Heart left ventricle (tissue), 16 donors: ENCODE measurements at regions not wholly inside any gene's neighbourhood (a gene's known extent, or its start where the extent isn't known, plus 50 kb on each side); places are given as distances from the start of the nearest gene placed in this dataset.

ENCODE experiments used
- ATAC-seq, 4 donors: fragments of 200-7000 bp; cut with Tn5 transposase; one replicate each; pipeline ENCODE4 v1.9.1; 2020 to 2022; ENCODE audit warnings: moderate library complexity in 4 of 4, mild to moderate bottlenecking in 3 of 4, moderate number of reproducible peaks in 1 of 4
- DNase-seq, 5 donors: peaks; one replicate each; pipeline ENCODE4 v3.0.0-alpha.2; 2020
- H3K27ac ChIP-seq, 12 donors: fragments of 200-600 bp; sonication (generic) in 4 of 12; one replicate each; pipeline versions ENCODE4 v1.5.0 to v1.8.0; 2016 to 2022; ENCODE audit warnings: mild to moderate bottlenecking in 2 of 12
- H3K27me3 ChIP-seq, 9 donors: fragments of 200-600 bp; sonication (generic) in 2 of 9; one replicate each; pipeline versions ENCODE4 v1.5.1 to v1.8.0; 2016 to 2022; ENCODE audit warnings: mild to moderate bottlenecking in 3 of 9
- H3K36me3 ChIP-seq, 9 donors: fragments of 200-600 bp; sonication (generic) in 2 of 9; one replicate each; pipeline versions ENCODE4 v1.5.0 to v1.8.0; 2018 to 2022; ENCODE audit warnings: mild to moderate bottlenecking in 2 of 9
- H3K4me1 ChIP-seq, 12 donors: fragments of 200-600 bp; sonication (generic) in 4 of 12; one replicate each; pipeline versions ENCODE4 v1.5.0 to v1.8.0; 2016 to 2022; ENCODE audit warnings: mild to moderate bottlenecking in 3 of 12
- H3K4me3 ChIP-seq, 12 donors: fragments of 200-600 bp; sonication (generic) in 4 of 12; one replicate each; pipeline versions ENCODE4 v1.5.0 to v1.8.0; 2017 to 2022; ENCODE audit warnings: mild to moderate bottlenecking in 9 of 12, moderate library complexity in 4 of 12
- H3K9me3 ChIP-seq, 12 donors: fragments of 200-600 bp; sonication (generic) in 4 of 12; one replicate each; pipeline versions ENCODE4 v1.5.0 to v1.8.0; 2016 to 2022; ENCODE audit warnings: mild to moderate bottlenecking in 1 of 12
- CTCF ChIP-seq, 12 donors: fragments of 200-600 bp; sonication (generic) in 4 of 12; IDR thresholded peaks; one replicate each; pipeline versions ENCODE4 v1.5.0 to v1.8.0; 2018 to 2022; ENCODE audit warnings: antibody characterized with exemption in 12 of 12, mild to moderate bottlenecking in 5 of 12
- POLR2A ChIP-seq, 2 donors: fragments of 450-650 bp; IDR thresholded peaks; one replicate each; pipeline ENCODE4 v1.6.1; 2017; ENCODE audit warnings: antibody characterized with exemption in 2 of 2, mild to moderate bottlenecking in 2 of 2, moderate library complexity in 2 of 2
- WGBS, 4 donors: extraction: QIAGEN DNeasy Blood & Tissue Kit in 2 of 4; methylation state at CpG; one replicate each; pipeline versions ENCODE4 v1.1.5 to v1.1.7; 2013 to 2018; 5-methylcytosine and 5-hydroxymethylcytosine counted together
- intact Hi-C, 10 donors: fragments of 100-400 bp; cut with DNase I; formaldehyde crosslinking; loops; one replicate each; pipeline versions ENCODE4 v1.11.1 to v1.14.2; 2022
- donor health status: ischemic (EF 13 %, LVEDD 7.1; RV severe dilation, severe dysfunction).
- donor health status: healthy with polysubstance abuse.
- donor health status: DM: no; HTN: yes; CAD: no.
- donor health status: DM: no; HTN: no; CAD: no.
- donor health status: ischemic (EF 25% LVEDD 6.9; RV normal size, moderate dysfunction).
- donor health status: ischemic (EF 25% LVEDD 5.7; RV mildly dilated, moderate dysfunction).
- donor health status: healthy.
- donor health status: DM: yes; HTN: yes; CAD: no.
- donor health status: ischemic (EF 35%, LVEDD 5.7; RV mildly dilated, moderate dysfunction).
- donor health status: nonischemic (EF 11% LVEDD 7.7; RV severe dilation, severe dysfunction).
- donor health status: DM: yes; HTN: yes; CAD: no.
- donor health status: PGD.
- donor health status: ischemic (EF 29% LVEDD 5.4; RV normal size, mild dysfunction).
- donor health status: nonischemic (EF 23%, LVEDD 6.1; RV moderate dilation, normal function).

DNA sequence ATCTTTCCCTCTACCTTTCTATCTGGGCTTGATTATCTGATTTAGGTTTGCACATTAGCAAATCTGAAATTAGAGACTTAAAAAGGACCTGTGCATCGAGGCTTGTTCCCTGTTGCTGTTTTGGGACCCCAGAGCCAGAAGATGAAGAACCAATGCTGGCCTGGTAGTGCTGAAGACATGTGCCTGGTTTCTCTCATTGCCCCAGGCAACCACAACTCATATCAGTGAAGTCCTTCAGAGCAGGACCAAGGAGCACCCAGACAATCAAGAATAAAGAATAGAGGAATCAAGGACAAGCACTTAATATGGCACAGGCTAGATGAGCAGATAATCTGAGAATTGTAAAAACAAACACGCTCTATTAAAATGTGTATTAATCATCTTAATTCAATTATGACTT is 362.7 kb downstream of the DMRTA1 start:
- no peak for DNase-seq
- intact Hi-C loops, result no loop called here
- Histone ChIP-seq H3K9me3 (peaks cover 0 to 5% (median 0%) of the 10 kb centered on the region in 12 donors), H3K4me3 (no peak overlapping the region), H3K4me1 (no peaks in the 10 kb centered on the region), H3K27me3 (no peaks in the 10 kb centered on the region), H3K27ac (no peak overlapping the region), H3K36me3 (no peaks in the 10 kb centered on the region)
- WGBS, 4 donors, result 51 to 68% (median 54%) methylated on average over 2 of the region's 2 CpGs
- no peak for ATAC-seq
- TF ChIP-seq CTCF (IDR thresholded peaks at IDR 0.05) (no peak), POLR2A (IDR thresholded peaks at IDR 0.05) (no peak)

DNA sequence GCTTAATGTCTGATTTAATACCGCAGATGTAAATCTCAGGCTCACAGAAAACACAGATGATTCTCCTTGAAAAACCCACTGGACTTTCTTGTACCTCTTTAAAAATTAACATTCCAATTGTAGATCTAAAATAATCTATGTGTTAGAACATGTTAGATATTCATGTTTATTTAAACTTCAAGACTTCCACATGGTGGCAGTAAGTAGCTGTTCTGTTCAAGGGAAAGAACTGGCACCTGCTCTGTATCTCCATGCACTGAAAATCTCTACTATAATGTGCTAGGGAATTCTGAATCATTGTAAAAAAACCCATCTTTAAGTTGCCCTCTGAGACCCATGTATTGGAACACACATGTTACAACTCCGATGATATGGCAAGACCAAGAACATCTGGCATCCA is 366.9 kb downstream of the DMRTA1 start:
- H3K27ac ChIP-seq, result no peak overlapping the region
- WGBS, 4 donors, result 80 to 89% (median 88%) methylated on average over 2 of the region's 2 CpGs
- no peak for ATAC-seq
- no peak for TF ChIP-seq POLR2A (IDR thresholded peaks at IDR 0.05)
- TF ChIP-seq CTCF (IDR thresholded peaks at IDR 0.05), result peak in 2 of 12 donors; percentile 8 to 15
- H3K4me3 ChIP-seq, result no peak overlapping the region
- intact Hi-C loops, result no loop called here
- no peaks in the 10 kb centered on the region for H3K9me3 ChIP-seq
- H3K4me1 ChIP-seq, result no peaks in the 10 kb centered on the region
- H3K36me3 ChIP-seq, result no peaks in the 10 kb centered on the region
- no peak for DNase-seq
- H3K27me3 ChIP-seq, result no peaks in the 10 kb centered on the region

GRCh38 chr9:22815246-22815645 is 368.6 kb downstream of the DMRTA1 start:
- ATAC-seq, result no peak
- no peaks in the 10 kb centered on the region for H3K27me3 ChIP-seq
- WGBS, 4 donors, result 42 to 52% (median 49%) methylated on average over 3 of the region's 3 CpGs
- H3K4me3 ChIP-seq, result no peak overlapping the region
- no peaks in the 10 kb centered on the region for H3K4me1 ChIP-seq
- H3K27ac ChIP-seq, result no peak overlapping the region
- intact Hi-C loops, result no loop called here
- TF ChIP-seq CTCF (IDR thresholded peaks at IDR 0.05) (no peak), POLR2A (IDR thresholded peaks at IDR 0.05) (no peak)
- no peak for DNase-seq
- H3K36me3 ChIP-seq, result no peaks in the 10 kb centered on the region
- no peaks in the 10 kb centered on the region for H3K9me3 ChIP-seq

DNA sequence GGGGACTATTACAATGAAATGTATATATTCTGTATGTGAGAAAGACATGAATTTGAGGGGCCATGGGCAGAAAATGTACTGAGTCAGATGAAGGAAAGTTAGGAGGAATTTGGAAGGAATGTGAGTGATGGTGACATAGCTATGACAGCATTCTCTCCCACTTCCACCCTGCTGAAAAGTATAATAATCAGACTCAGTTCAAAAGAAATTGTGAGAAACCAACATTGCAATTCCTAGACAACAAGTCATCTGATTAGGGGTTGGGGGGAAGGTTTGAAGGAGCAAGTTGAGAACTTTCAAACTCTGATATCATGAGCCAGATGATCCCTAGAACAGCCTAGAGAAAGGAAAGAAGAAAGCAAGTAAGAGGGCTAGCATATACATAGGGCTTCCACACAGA is 370.6 kb downstream of the DMRTA1 start:
- Histone ChIP-seq H3K9me3 (peaks cover 0 to 4% (median 0%) of the 10 kb centered on the region in 12 donors), H3K27ac (no peak overlapping the region), H3K36me3 (no peaks in the 10 kb centered on the region), H3K27me3 (no peaks in the 10 kb centered on the region), H3K4me3 (no peak overlapping the region), H3K4me1 (no peaks in the 10 kb centered on the region)
- intact Hi-C loops, result no loop called here
- TF ChIP-seq POLR2A (IDR thresholded peaks at IDR 0.05) (no peak), CTCF (IDR thresholded peaks at IDR 0.05) (no peak)
- DNase-seq, result no peak
- ATAC-seq, result no peak
